ENCODE measurements at regions not wholly inside any gene's neighbourhood (a gene's known extent, or its start where the extent isn't known, plus 50 kb on each side); places are given as distances from the start of the nearest gene placed in this dataset.

DNA sequence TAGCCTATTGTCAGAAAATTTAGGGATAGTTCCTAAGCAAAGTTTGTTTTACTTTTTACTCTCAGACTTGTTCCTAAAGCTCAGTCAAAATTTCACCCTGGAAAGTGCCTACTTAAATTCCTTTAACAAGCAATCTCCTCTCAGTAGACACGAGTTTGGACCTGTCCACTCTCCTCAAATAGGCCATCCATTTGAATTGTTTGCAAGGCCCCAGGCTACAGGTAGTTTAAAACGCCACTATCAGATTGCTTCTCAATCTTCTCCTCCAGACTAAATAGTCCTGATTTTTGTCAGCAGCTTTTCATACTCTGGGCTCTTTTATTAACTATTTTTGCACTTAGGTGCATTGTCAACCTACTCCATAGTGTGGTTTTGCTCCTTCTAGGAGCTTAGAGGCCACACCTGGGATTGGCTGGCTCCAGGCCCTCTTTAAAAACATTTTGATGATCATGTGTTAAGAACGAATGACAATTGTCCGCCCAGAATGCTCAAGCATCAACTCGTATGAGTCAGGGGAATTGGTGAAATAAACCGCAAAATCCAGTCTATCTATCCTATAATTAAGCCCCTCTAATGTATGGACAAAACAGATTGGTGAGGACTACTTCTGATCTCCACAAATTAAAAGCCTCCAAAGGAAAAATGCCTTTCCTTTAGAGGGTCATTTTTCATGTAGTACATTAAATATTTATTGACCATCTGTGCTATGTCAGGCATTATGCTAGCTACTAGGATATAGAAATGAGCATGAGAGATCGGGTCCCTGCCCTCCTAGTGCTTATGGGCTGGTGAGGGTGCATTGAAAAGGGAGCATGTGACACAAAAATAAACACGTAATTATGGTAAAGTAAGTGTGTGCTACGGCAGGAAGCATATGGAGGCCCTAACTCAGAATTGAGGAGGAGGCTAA is 333.8 kb upstream of the TNP1 start:
- DNase-seq (ENCODE audit: low spot score): no peak

DNA sequence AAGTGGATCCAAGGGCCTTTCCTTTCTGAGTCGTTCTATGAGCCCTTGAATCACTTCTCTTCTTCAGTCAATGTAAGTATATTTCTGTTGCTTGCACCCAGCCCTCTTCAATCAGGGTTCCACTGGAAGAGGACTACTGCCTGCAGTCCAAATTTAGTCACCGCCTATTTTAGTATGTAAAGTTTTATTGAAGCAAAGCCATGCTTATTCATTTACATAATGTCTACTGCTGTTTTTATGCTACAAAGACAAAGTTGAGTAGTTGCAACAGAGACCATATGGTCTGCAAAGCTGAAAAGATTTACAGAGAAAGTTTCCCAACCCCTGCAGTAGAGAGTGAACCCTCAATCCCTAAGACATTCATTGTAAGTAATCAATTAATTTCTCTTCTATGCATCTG is 332.5 kb upstream of the TNP1 start:
- no peak for DNase-seq (ENCODE audit: low spot score)

GRCh38 chr2:217189747-217190146 is 329.9 kb upstream of the TNP1 start:
- DNase-seq (ENCODE audit: low spot score): no peak

GRCh38 chr2:217189131-217189530 is 329.3 kb upstream of the TNP1 start:
- DNase-seq (ENCODE audit: low spot score): no peak

GRCh38 chr2:217186668-217187159 is 326.9 kb upstream of the TNP1 start:
- DNase-seq (ENCODE audit: low spot score): no peak

DNA sequence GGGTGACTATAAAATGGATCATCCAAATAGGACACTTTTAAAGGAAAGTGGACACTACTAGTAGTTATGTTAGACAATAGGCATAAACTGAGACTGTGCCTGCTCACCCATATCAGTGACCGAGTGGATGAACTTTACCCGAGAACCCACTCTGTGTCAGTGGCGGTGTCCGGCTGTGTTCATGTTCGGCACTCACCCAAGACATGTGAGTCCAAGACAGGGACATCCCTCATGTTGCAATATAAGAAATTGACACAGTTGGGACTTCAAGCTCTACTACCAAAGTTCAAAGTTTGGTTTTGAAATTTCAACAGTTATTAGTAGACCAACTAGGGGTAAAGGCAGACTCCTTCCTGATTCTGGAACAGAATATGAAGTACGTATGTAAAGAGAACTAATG is 326.3 kb upstream of the TNP1 start:
- no peak for DNase-seq (ENCODE audit: low spot score)

GRCh38 chr2:217185265-217185995 is 325.6 kb upstream of the TNP1 start:
- no peak for DNase-seq (ENCODE audit: low spot score)

- DNase-seq (ENCODE audit: low spot score): no peak
Observed at GRCh38 chr2:217184242-217184641, 324.4 kb upstream of the TNP1 start.

GRCh38 chr2:217183471-217183870 is 323.6 kb upstream of the TNP1 start:
- DNase-seq (ENCODE audit: low spot score): no peak

DNA sequence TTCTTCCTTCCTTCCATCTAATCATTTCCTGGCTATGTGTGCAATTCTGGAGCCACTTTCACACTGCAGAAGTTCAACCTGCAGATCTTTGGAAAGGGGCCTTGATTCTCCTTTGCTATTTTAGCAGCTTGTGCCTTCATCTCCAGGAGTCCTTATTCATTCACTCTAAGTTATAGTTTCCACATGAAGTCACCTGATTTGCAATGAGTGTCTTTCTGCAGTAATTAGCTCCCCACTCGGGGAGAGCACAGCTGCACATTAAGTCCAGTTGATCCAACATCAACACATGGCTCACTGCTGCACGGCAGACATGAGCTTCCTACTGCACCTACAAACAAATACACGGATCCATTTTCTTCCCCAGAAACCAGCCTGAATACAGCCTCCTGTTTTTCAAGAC is 323.1 kb upstream of the TNP1 start:
- no peak for DNase-seq (ENCODE audit: low spot score)

GRCh38 chr2:217181512-217181911 is 321.6 kb upstream of the TNP1 start:
- no peak for DNase-seq (ENCODE audit: low spot score)

- DNase-seq (ENCODE audit: low spot score): no peak
Observed at GRCh38 chr2:217179854-217180253, 320.0 kb upstream of the TNP1 start.

DNA sequence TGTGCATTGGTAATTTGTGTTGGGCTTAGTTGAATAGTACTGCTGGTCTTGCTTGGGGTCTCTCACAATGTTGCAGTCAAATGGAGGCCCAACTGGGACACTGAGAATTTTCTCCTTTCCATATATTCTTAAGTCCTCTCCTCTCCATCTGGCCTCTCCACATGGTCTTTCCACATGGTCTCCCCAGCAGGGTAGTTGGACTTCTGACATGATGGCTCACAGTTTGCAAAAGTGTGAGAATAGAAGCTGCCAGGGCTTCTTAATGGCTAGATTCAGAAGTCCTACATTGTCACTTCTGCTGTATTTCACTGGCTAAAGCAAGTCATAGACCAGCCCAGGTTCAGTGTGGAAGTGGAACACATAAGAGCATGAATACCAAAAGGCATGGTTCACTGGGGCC is 318.5 kb upstream of the TNP1 start:
- DNase-seq (ENCODE audit: low spot score): no peak

GRCh38 chr2:217177720-217178119 is 317.9 kb upstream of the TNP1 start:
- DNase-seq (ENCODE audit: low spot score): no peak

- no peak for DNase-seq (ENCODE audit: low spot score)
Observed at GRCh38 chr2:217171874-217172273, 312.0 kb upstream of the TNP1 start.

DNA sequence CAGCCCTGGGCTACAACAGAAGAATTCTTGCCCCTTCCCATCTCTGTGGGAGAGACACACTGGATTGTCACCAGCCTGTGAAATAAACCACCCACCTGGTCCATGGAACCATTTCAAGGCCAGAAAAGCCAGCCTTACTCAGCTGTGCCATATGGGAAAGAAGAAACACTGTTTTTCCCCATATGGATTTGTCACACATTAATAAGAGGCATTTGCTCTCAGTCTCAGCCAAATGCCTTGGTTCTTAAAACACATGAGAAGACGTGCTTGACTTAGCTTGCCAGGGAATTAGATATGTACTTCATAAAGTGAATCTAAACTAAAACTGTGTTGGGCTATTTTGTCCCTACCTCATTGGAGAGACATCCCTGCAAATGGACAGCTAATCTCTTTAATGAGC is 308.6 kb upstream of the TNP1 start:
- no peak for DNase-seq (ENCODE audit: low spot score)

DNA sequence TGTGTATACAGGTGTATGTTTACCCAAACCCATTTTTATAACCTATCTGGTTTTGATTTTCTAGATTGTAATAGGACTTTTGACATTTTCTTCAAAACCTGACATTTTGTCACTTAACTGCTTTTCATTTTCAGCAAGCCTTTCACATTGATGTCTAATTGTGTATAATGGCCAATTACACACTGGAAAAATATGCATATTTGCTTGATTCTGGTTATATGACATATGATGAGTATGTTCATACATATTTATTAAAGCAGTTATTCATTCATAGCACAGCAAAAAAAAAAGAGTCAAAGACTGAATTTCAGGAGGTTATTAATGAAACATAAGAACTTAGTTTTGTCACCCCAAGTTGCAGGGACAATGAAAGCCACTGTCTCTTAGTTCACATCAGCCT is 307.7 kb upstream of the TNP1 start:
- DNase-seq (ENCODE audit: low spot score): no peak

DNA sequence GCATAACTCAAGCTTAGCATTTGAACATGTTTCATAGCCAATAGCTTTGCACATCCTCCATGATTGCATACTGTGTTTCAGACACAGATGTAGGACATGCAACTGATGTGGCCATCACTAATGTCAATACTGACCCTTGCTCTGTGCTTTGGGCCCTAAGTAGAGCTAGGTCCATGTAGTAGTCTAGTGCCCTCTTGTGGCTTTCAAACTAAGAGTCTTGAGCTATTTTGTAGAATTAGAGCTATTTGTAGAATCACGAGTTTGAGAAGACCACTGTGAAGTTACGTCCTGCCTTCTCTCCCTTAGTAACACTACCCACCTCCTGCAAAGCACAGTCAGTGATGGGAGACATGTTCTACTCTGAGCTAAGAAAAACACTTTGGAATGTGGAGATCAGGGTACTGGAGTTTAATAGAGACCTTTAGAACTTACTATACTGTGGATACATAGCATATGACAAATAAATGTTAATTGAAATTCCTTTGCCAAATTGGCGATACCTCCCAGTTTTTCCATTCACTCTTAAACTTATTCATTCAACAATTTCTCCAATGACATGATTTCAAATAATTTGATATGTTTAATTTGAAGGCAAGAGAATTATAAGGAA is 306.5 kb upstream of the TNP1 start:
- peak; percentile 47 for DNase-seq (ENCODE audit: low spot score)

DNA sequence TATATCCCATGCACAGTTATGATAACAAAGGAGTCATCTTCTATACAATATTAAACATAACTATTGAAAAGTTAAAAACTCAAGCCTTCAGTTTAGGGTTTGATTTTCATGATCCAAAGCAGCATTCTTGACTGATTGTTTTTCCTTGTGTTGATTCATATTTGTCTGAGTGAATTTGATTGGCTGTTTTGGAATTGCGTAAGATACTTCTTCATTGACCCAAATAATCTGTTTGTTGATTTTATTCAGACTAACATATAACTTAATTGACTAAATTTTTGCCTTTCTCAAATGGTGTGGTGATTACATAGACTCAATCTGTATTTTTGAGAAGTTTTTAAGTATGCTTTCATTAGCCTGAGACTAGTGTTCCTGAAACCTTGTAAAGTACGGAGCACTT is 305.7 kb upstream of the TNP1 start:
- no peak for DNase-seq (ENCODE audit: low spot score)

DNA sequence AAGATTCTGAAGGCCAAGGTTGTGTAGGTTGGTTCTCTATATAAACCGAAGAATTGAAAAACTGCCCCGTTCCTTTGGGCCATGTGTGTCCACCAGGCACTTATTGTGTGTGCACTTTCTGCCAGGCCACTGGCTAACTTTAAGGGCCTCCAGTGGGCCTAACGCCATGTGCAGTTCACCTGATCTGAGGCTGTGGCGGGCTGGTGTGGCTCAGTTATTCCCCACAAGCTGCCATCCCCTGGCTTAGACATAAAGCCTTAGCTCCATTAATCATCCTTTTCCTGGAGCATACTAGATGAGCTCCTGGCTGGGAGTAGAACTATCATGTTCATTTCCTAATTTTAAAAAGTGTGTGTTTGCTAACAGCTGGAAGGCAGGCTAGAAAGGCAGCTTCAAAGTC is 304.1 kb upstream of the TNP1 start:
- DNase-seq (ENCODE audit: low spot score): no peak

DNA sequence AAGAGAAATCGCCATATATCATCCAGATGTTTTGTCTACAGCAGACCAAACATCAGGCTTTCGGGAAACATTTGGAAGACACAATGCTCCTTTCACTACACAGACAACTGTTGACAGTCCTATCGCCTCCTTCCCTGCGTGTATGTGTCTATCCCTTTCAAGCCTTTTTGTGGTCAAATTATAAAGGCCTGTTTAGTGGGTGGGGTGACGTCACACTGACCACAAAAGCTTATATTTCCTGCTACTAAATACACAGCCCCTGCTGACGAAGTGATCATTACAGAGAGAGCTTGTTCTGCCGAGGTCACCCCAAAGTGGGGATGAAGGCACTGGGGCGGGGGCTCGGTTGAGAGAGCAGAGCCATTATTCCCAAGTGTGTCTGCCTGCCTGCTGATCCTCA is 302.7 kb upstream of the TNP1 start:
- DNase-seq (ENCODE audit: low spot score): no peak

GRCh38 chr2:217160978-217161973 is 301.4 kb upstream of the TNP1 start:
- no peak for DNase-seq (ENCODE audit: low spot score)

All from iPS-NIHi11 (cell line).